Esophagus muscularis mucosa (tissue), 3 donors: ENCODE measurements at regions not wholly inside any gene's neighbourhood (a gene's known extent, or its start where the extent isn't known, plus 50 kb on each side); places are given as distances from the start of the nearest gene placed in this dataset.

Source experiments
- POLR2A ChIP-seq: fragments of 450-650 bp; IDR thresholded peaks from one replicate; pipeline ENCODE4 v1.6.1; 2017; ENCODE audit warnings: antibody characterized with exemption, moderate library complexity, mild to moderate bottlenecking, low read depth
- TF ChIP-seq, protein P1 (sequence below), 3 experiments: fragments of 200-600 bp in 2 of 3; fragments of 450-650 bp in 1 of 3; sonication (generic) in 2 of 3; IDR thresholded peaks; one replicate each; pipeline ENCODE4 v1.5.1; 2017 to 2019; ENCODE audit warnings: antibody characterized with exemption in 3 of 3, mild to moderate bottlenecking in 2 of 3, moderate library complexity in 1 of 3

DNA sequence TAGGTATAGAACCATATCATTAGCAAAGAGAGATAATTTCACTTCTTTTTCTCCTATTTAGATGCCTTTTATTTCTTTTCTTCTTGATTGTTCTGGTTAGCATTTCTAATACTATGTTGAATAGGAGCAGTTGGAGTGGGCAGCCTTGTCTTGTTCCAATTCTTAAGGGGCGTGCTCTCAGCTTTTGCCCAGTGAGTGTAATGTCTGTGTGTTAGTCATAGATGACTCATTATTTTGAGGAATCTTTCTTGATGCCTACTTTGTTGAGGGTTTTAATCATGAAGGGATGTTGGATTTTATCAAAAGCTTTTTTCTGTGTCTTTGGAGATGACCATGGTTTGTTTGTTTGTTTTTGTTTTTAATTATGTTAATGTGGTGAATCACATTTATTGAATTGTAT is 1453.1 kb upstream of the SLC39A10 start:
- TF ChIP-seq, protein P1, sequence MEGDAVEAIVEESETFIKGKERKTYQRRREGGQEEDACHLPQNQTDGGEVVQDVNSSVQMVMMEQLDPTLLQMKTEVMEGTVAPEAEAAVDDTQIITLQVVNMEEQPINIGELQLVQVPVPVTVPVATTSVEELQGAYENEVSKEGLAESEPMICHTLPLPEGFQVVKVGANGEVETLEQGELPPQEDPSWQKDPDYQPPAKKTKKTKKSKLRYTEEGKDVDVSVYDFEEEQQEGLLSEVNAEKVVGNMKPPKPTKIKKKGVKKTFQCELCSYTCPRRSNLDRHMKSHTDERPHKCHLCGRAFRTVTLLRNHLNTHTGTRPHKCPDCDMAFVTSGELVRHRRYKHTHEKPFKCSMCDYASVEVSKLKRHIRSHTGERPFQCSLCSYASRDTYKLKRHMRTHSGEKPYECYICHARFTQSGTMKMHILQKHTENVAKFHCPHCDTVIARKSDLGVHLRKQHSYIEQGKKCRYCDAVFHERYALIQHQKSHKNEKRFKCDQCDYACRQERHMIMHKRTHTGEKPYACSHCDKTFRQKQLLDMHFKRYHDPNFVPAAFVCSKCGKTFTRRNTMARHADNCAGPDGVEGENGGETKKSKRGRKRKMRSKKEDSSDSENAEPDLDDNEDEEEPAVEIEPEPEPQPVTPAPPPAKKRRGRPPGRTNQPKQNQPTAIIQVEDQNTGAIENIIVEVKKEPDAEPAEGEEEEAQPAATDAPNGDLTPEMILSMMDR (IDR thresholded peaks at IDR 0.05), result no peak
- no peak for TF ChIP-seq POLR2A
